H1 (cell line): ENCODE measurements at regions not wholly inside any gene's neighbourhood (a gene's known extent, or its start where the extent isn't known, plus 50 kb on each side); places are given as distances from the start of the nearest gene placed in this dataset.

ENCODE experiments used
- CTCF ChIA-PET: fragments of 300-600 bp; sonication (Branson Sonifier 250); formaldehyde crosslinking; loops from one replicate; lab custom pipeline; 2021; ENCODE audit not compliant: partially characterized antibody; lab: Charles Lee
- POLR2A ChIA-PET: fragments of 300-600 bp; sonication (Branson Sonifier 250); formaldehyde crosslinking; loops from one replicate; lab custom pipeline; 2021; ENCODE audit warnings: inconsistent platforms; ENCODE audit not compliant: partially characterized antibody; lab: Charles Lee
- DNase-seq, 2 experiments: peaks; one replicate each; pipeline versions ENCODE4 v3.0.0 to v3.0.0-alpha.2; 2010 to 2022; ENCODE audit warnings: low spot score in 2 of 2, low read depth in 1 of 2, mixed read lengths in 1 of 2
- FAIRE-seq: peaks from 2 replicates; lab custom pipeline; 2011; peaks lifted over from hg19 to GRCh38; lab: Jason Lieb, UNC
- H2AFZ ChIP-seq: 2 replicates; pipeline ENCODE4 v1.8.1; 2012; ENCODE audit warnings: low read length, inconsistent platforms
- H2AK5ac ChIP-seq: 2 replicates; pipeline ENCODE4 v1.6.1; 2013; ENCODE audit warnings: low read depth, low read length
- H2BK120ac ChIP-seq: replicated peaks from 2 replicates; pipeline ENCODE3; 2013; ENCODE audit warnings: low read depth, low read length, inconsistent platforms
- H2BK12ac ChIP-seq: 2 replicates; pipeline ENCODE4 v1.6.1; 2013; ENCODE audit warnings: low read depth, low read length
- H2BK15ac ChIP-seq: 2 replicates; pipeline ENCODE4 v1.6.1; 2013; ENCODE audit warnings: low read length
- H2BK20ac ChIP-seq: 2 replicates; pipeline ENCODE4 v1.6.1; 2013; ENCODE audit warnings: low read length
- H2BK5ac ChIP-seq: 2 replicates; pipeline ENCODE4 v1.6.1; 2013; ENCODE audit warnings: low read depth, low read length
- H3K14ac ChIP-seq: 2 replicates; pipeline ENCODE4 v1.6.1; 2013; ENCODE audit warnings: inconsistent platforms; ENCODE audit not compliant: insufficient read length
- H3K18ac ChIP-seq: 2 replicates; pipeline ENCODE4 v1.6.1; 2013; ENCODE audit warnings: low read length; ENCODE audit errors: extremely low read depth
- H3K23ac ChIP-seq: 2 replicates; pipeline ENCODE4 v1.6.1; 2013; ENCODE audit warnings: inconsistent platforms; ENCODE audit not compliant: insufficient read length
- H3K23me2 ChIP-seq: 2 replicates; pipeline ENCODE4 v1.6.1; 2013; ENCODE audit warnings: low read depth, low read length
- H3K27ac ChIP-seq: 2 replicates; pipeline ENCODE4 v1.6.1; 2011; ENCODE audit warnings: low read depth, low read length, inconsistent platforms
- H3K27me3 ChIP-seq, 4 experiments: replicated peaks in 1 of 4; 1 replicate in 1 of 4; 2 replicates in 3 of 4; pipeline versions ENCODE4 v1.6.1 to v1.8.1; 2011 to 2013; ENCODE audit warnings: low read length in 3 of 4, mild to moderate bottlenecking in 3 of 4, inconsistent platforms in 2 of 4, mixed read lengths in 2 of 4, moderate library complexity in 1 of 4; ENCODE audit not compliant: control insufficient read depth in 3 of 4, insufficient read depth in 3 of 4; ENCODE audit errors: extremely low read depth in 1 of 4
- H3K36me3 ChIP-seq, 4 experiments: 2 replicates each; pipeline versions ENCODE4 v1.6.1 to v1.8.1; 2011 to 2013; ENCODE audit warnings: mild to moderate bottlenecking in 4 of 4, low read length in 3 of 4, moderate library complexity in 2 of 4, control low read depth in 1 of 4, inconsistent platforms in 1 of 4; ENCODE audit not compliant: insufficient read depth in 4 of 4, control insufficient read depth in 2 of 4
- H3K4ac ChIP-seq: replicated peaks from 2 replicates; pipeline ENCODE3; 2013; ENCODE audit warnings: low read length, low read depth, mixed read lengths, inconsistent platforms; ENCODE audit not compliant: insufficient read length
- H3K4me1 ChIP-seq, 4 experiments: replicated peaks in 1 of 4; 1 replicate in 1 of 4; 2 replicates in 3 of 4; pipeline versions ENCODE4 v1.6.1 to v1.8.1; 2011 to 2013; ENCODE audit warnings: low read length in 3 of 4, inconsistent platforms in 2 of 4, mixed read lengths in 1 of 4; ENCODE audit not compliant: insufficient read depth in 4 of 4, control insufficient read depth in 3 of 4
- H3K4me2 ChIP-seq, 2 experiments: 2 replicates each; pipeline versions ENCODE4 v1.6.1 to v1.8.1; 2011 to 2013; ENCODE audit warnings: low read depth in 2 of 2, low read length in 2 of 2, control low read depth in 1 of 2, inconsistent platforms in 1 of 2, mild to moderate bottlenecking in 1 of 2; ENCODE audit not compliant: insufficient read depth in 1 of 2
- H3K4me3 ChIP-seq, 4 experiments: fragments of 200-600, 300-600 bp in 1 of 4; sonication (generic), shearing (Covaris generic), sonication (Bioruptor Twin) in 1 of 4; 2 replicates each; pipeline versions ENCODE4 v1.5.1 to v1.8.1; 2011 to 2016; ENCODE audit warnings: low read length in 4 of 4, low read depth in 3 of 4, control low read depth in 2 of 4, inconsistent platforms in 2 of 4, mild to moderate bottlenecking in 2 of 4, mixed read lengths in 1 of 4, moderate library complexity in 1 of 4; ENCODE audit not compliant: insufficient read depth in 2 of 4; ENCODE audit errors: extremely low read depth in 1 of 4
- H3K56ac ChIP-seq: replicated peaks from 2 replicates; pipeline ENCODE3; 2013; ENCODE audit warnings: low read depth, mild to moderate bottlenecking, mixed read lengths, low read length, inconsistent platforms; ENCODE audit not compliant: insufficient read length
- H3K79me1 ChIP-seq: 2 replicates; pipeline ENCODE4 v1.6.1; 2013; ENCODE audit warnings: low read depth, low read length, control low read depth
- H3K79me2 ChIP-seq, 2 experiments: 2 replicates each; pipeline versions ENCODE4 v1.6.1 to v1.8.1; 2012 to 2013; ENCODE audit warnings: low read length in 2 of 2, mild to moderate bottlenecking in 2 of 2, inconsistent platforms in 1 of 2; ENCODE audit not compliant: insufficient read depth in 2 of 2, control insufficient read depth in 1 of 2
- H3K9ac ChIP-seq, 4 experiments: replicated peaks in 1 of 4; 1 replicate in 1 of 4; 2 replicates in 3 of 4; pipeline versions ENCODE4 v1.6.1 to v1.8.1; 2011 to 2013; ENCODE audit warnings: low read depth in 3 of 4, low read length in 3 of 4, control low read depth in 2 of 4, mild to moderate bottlenecking in 2 of 4, moderate library complexity in 2 of 4, inconsistent platforms in 1 of 4; ENCODE audit errors: extremely low read depth in 1 of 4
- H3K9me3 ChIP-seq, 2 experiments: 2 replicates each; pipeline versions ENCODE4 v1.6.1 to v1.8.1; 2012 to 2013; ENCODE audit warnings: mild to moderate bottlenecking in 2 of 2, moderate library complexity in 2 of 2, control low read depth in 1 of 2, inconsistent platforms in 1 of 2, low read depth in 1 of 2, low read length in 1 of 2, mixed read lengths in 1 of 2; ENCODE audit not compliant: insufficient read depth in 2 of 2
- H4K20me1 ChIP-seq, 2 experiments: replicated peaks in 1 of 2; 2 replicates each; pipeline versions ENCODE3 to v1.8.1; 2011 to 2013; ENCODE audit warnings: inconsistent platforms in 2 of 2, low read length in 2 of 2, mild to moderate bottlenecking in 1 of 2; ENCODE audit not compliant: insufficient read depth in 2 of 2, control insufficient read depth in 1 of 2
- H4K5ac ChIP-seq: 2 replicates; pipeline ENCODE4 v1.6.1; 2013; ENCODE audit warnings: low read length, low read depth, mixed read lengths, inconsistent platforms; ENCODE audit not compliant: insufficient read length
- H4K8ac ChIP-seq: 2 replicates; pipeline ENCODE4 v1.8.0; 2013; ENCODE audit warnings: mild to moderate bottlenecking, moderate library complexity, low read length, inconsistent platforms; ENCODE audit not compliant: insufficient read depth; ENCODE audit errors: extremely low read depth
- H4K91ac ChIP-seq: replicated peaks from 2 replicates; pipeline ENCODE3; 2013; ENCODE audit warnings: low read length, mixed read lengths, inconsistent platforms; ENCODE audit not compliant: insufficient read length
- CHD1 ChIP-seq: IDR thresholded peaks from 2 replicates; pipeline ENCODE4 v1.6.1; 2012; ENCODE audit warnings: low read depth, low read length, improper control_type of control experiment
- CREB1 ChIP-seq: IDR thresholded peaks from 2 replicates; pipeline ENCODE4 v1.6.1; 2012; ENCODE audit warnings: inconsistent platforms
- EZH2 ChIP-seq: fragments of 200-600 bp; sonication (generic); IDR thresholded peaks from 2 replicates; pipeline ENCODE4 v1.7.1; 2012; ENCODE audit warnings: low read depth, mild to moderate bottlenecking, moderate library complexity, low read length, inconsistent platforms; ENCODE audit not compliant: severe bottlenecking
- POU5F1 ChIP-seq: IDR thresholded peaks from 2 replicates; pipeline ENCODE4 v1.6.1; 2011; ENCODE audit warnings: low read depth, mild to moderate bottlenecking, low read length, moderate library complexity
- RNF2 ChIP-seq: fragments of 200-900, 300-1000 bp; sonication (generic); IDR thresholded peaks from 2 replicates; pipeline ENCODE4 v1.7.1; 2016; ENCODE audit warnings: borderline replicate concordance, low read depth, mild to moderate bottlenecking, antibody characterized with exemption, low read length; ENCODE audit not compliant: poor library complexity, severe bottlenecking; ENCODE audit errors: missing control alignments
- SAP30 ChIP-seq: fragments of 300-600 bp; sonication (generic); IDR thresholded peaks from 2 replicates; pipeline ENCODE4 v1.7.1; 2012; ENCODE audit warnings: low read length, moderate library complexity, mild to moderate bottlenecking, inconsistent platforms; ENCODE audit not compliant: insufficient read depth, insufficient replicate concordance
- SIRT6 ChIP-seq: IDR thresholded peaks from one replicate; pipeline ENCODE4 v1.7.1; 2012; ENCODE audit warnings: low read length, inconsistent platforms
- SIX5 ChIP-seq: IDR thresholded peaks from 2 replicates; pipeline ENCODE4 v1.6.1; 2011; ENCODE audit warnings: mild to moderate bottlenecking, low read depth, low read length
- SP4 ChIP-seq: IDR thresholded peaks from 2 replicates; pipeline ENCODE4 v1.6.1; 2012; ENCODE audit warnings: low read length, inconsistent platforms
- TBP ChIP-seq: IDR thresholded peaks from 2 replicates; pipeline ENCODE4 v1.6.1; 2011; ENCODE audit warnings: low read depth, low read length, improper control_type of control experiment
- TCF12 ChIP-seq: IDR thresholded peaks from 2 replicates; pipeline ENCODE4 v1.6.1; 2011; ENCODE audit warnings: low read depth, mild to moderate bottlenecking, low read length
- WGBS, 2 experiments: shearing (Covaris generic) in 1 of 2; methylation state at CpG; one replicate each; pipeline versions ENCODE4 v1.1.6 to v1.1.7; 2013 to 2015; ENCODE audit warnings: low lambda C conversion rate in 2 of 2, mixed read lengths in 2 of 2, inconsistent platforms in 1 of 2, low coverage in 1 of 2, missing lambda C conversion rate in 1 of 2; ENCODE audit not compliant: insufficient replicate concordance in 2 of 2, insufficient coverage in 1 of 2, insufficient read length in 1 of 2; ENCODE audit errors: extremely low coverage in 1 of 2, missing lambda C conversion rate in 1 of 2; 5-methylcytosine and 5-hydroxymethylcytosine counted together

GRCh38 chr6:165791306-165791705 lies 128.3 kb upstream of the PDE10A start:
- H2BK20ac ChIP-seq: no peak overlapping the region
- no peak overlapping the region for H2BK5ac ChIP-seq
- no peak overlapping the region for H2BK12ac ChIP-seq
- no peak overlapping the region for H4K5ac ChIP-seq
- no peaks in the 10 kb centered on the region for H3K27me3 ChIP-seq
- H3K9ac ChIP-seq: no peak overlapping the region
- DNase-seq (no peak), FAIRE-seq (no peak)
- H3K9me3 ChIP-seq: no peaks in the 10 kb centered on the region
- H3K4me1 ChIP-seq: no peaks in the 10 kb centered on the region
- H3K4ac ChIP-seq: no peak overlapping the region
- no peak overlapping the region for H3K4me2 ChIP-seq
- 80% methylated on average over 9 of the region's 9 CpGs; no CpG with 5 or more reads in 1 of the 2 experiments for WGBS, 2 experiments
- H3K36me3 ChIP-seq: no peaks in the 10 kb centered on the region
- peaks cover 0 to 5% of the 10 kb centered on the region in 2 experiments for H4K20me1 ChIP-seq
- POLR2A ChIA-PET: interaction anchor here (0.8 kb wide), 1 partner anchor 17 kb away, joined by 3 read pairs; no protein-coding TSS in a partner anchor
- H2AK5ac ChIP-seq: no peak overlapping the region
- H2BK15ac ChIP-seq: no peak overlapping the region
- H3K56ac ChIP-seq: no peak overlapping the region
- TF ChIP-seq SAP30: no peak
- no peak for TF ChIP-seq CREB1
- no peak for TF ChIP-seq POU5F1
- TF ChIP-seq SP4: no peak
- no peak for TF ChIP-seq SIRT6
- TF ChIP-seq EZH2: no peak
- no peak for TF ChIP-seq CHD1
- no peak for TF ChIP-seq TBP
- no peak for TF ChIP-seq SIX5
- TF ChIP-seq TCF12: no peak
- TF ChIP-seq RNF2: no peak
- no peak overlapping the region for H2AFZ ChIP-seq
- no peaks in the 10 kb centered on the region for H3K79me1 ChIP-seq
- no peak overlapping the region for H3K18ac ChIP-seq
- CTCF ChIA-PET: interaction anchor here (1.1 kb wide), 1 partner anchor 13 kb away, joined by 3 read pairs; no protein-coding TSS in a partner anchor
- no peak overlapping the region for H3K27ac ChIP-seq
- H3K23ac ChIP-seq: no peak overlapping the region
- H3K23me2 ChIP-seq: peaks cover 6% of the 10 kb centered on the region; the same call in 1 of the 2 replicates
- no peak overlapping the region for H3K14ac ChIP-seq
- H4K8ac ChIP-seq: no peak overlapping the region
- H4K91ac ChIP-seq: no peak overlapping the region
- H3K4me3 ChIP-seq: no peak overlapping the region
- no peaks in the 10 kb centered on the region for H3K79me2 ChIP-seq
- H2BK120ac ChIP-seq: no peak overlapping the region
